HepG2 (cell line): ENCODE measurements at regions not wholly inside any gene's neighbourhood (a gene's known extent, or its start where the extent isn't known, plus 50 kb on each side); places are given as distances from the start of the nearest gene placed in this dataset.

ENCODE experiments used
- ATAC-seq: fragments of 200-7000 bp; cut with Tn5 transposase; 3 replicates; pipeline ENCODE4 v1.9.1; 2020; ENCODE audit warnings: mild to moderate bottlenecking, moderate library complexity
- BruUV-seq: library from RNA; stranded (reverse); fragments of 400-500 nt; replicated peaks from 2 replicates; lab custom pipeline; 2021; lab: Mats Ljungman, UMichigan
- CTCF ChIA-PET: fragments of 300-600 bp; formaldehyde crosslinking; extraction: SDS; loops from one replicate; lab custom pipeline; 2021; ENCODE audit warnings: low total read pairs, inconsistent platforms, low intra/inter-chr PET ratio; lab: Yijun Ruan, JAX
- POLR2A ChIA-PET: fragments of 350-600 bp; sonication (Branson Sonifier 250); formaldehyde crosslinking; loops from one replicate; lab custom pipeline; 2020; ENCODE audit warnings: antibody characterized with exemption, inconsistent platforms; lab: Yijun Ruan, JAX
- DNase-seq: peaks from one replicate; pipeline ENCODE4 v3.0.0-alpha.2; 2015; ENCODE audit warnings: low spot score
- FAIRE-seq: peaks from 3 replicates; lab custom pipeline; 2011; peaks lifted over from hg19 to GRCh38; lab: Jason Lieb, UNC
- H2AFZ ChIP-seq: one replicate; pipeline ENCODE4 v1.6.1; 2011; ENCODE audit warnings: low read length, inconsistent platforms
- H3K27ac ChIP-seq: fragments of 300-600 bp; 3 replicates; pipeline ENCODE4 v1.8.0; 2011; ENCODE audit warnings: mixed run types, mild to moderate bottlenecking, mixed read lengths, low read length, inconsistent platforms; ENCODE audit not compliant: insufficient read depth; ENCODE audit errors: extremely low read length
- H3K27me3 ChIP-seq, 2 experiments: fragments of 200-600 bp in 1 of 2; 2 replicates in 1 of 2; 3 replicates in 1 of 2; pipeline versions ENCODE4 v1.6.0 to v1.8.0; 2011; ENCODE audit warnings: low read length in 2 of 2, mild to moderate bottlenecking in 2 of 2, moderate library complexity in 2 of 2, inconsistent platforms in 1 of 2; ENCODE audit not compliant: insufficient read depth in 2 of 2, control insufficient read depth in 1 of 2
- H3K36me3 ChIP-seq, 2 experiments: fragments of 200-600 bp in 1 of 2; replicated peaks in 1 of 2; 2 replicates in 1 of 2; 3 replicates in 1 of 2; pipeline versions ENCODE4 v1.5.1 to v1.8.0; 2011; ENCODE audit warnings: low read length in 2 of 2, inconsistent platforms in 1 of 2; ENCODE audit not compliant: insufficient read depth in 2 of 2, control insufficient read depth in 1 of 2
- H3K4me1 ChIP-seq: 2 replicates; pipeline ENCODE4 v1.5.1; 2012; ENCODE audit warnings: low read length, inconsistent platforms; ENCODE audit not compliant: insufficient read depth
- H3K4me2 ChIP-seq: 2 replicates; pipeline ENCODE4 v1.6.0; 2011; ENCODE audit warnings: low read depth, low read length, inconsistent platforms
- H3K4me3 ChIP-seq, 3 experiments: fragments of 200-600 bp in 1 of 3; sonication (generic), shearing (Covaris generic) in 1 of 3; replicated peaks in 1 of 3; 2 replicates each; pipeline ENCODE4 v1.5.1; 2011 to 2016; ENCODE audit warnings: low read length in 3 of 3, inconsistent platforms in 2 of 3, low read depth in 2 of 3, mild to moderate bottlenecking in 2 of 3, control low read depth in 1 of 3, mixed read lengths in 1 of 3; ENCODE audit not compliant: insufficient read depth in 1 of 3
- H3K79me2 ChIP-seq: one replicate; pipeline ENCODE4 v1.6.1; 2011; ENCODE audit warnings: low read length, inconsistent platforms; ENCODE audit not compliant: insufficient read depth
- H3K9ac ChIP-seq: 2 replicates; pipeline ENCODE4 v1.6.0; 2011; ENCODE audit warnings: mild to moderate bottlenecking, low read depth, low read length, inconsistent platforms; ENCODE audit not compliant: insufficient read depth
- H3K9me3 ChIP-seq: 2 replicates; pipeline ENCODE4 v1.5.1; 2012; ENCODE audit warnings: mild to moderate bottlenecking, low read length
- H4K20me1 ChIP-seq: 2 replicates; pipeline ENCODE4 v1.6.0; 2011; ENCODE audit warnings: inconsistent platforms, mild to moderate bottlenecking, low read length, moderate library complexity; ENCODE audit not compliant: insufficient read depth
- ATF7 ChIP-seq, 2 experiments: fragments of 450-650 bp in 1 of 2; sonication (generic) in 1 of 2; formaldehyde crosslinking in 1 of 2; IDR thresholded peaks; 2 replicates each; pipeline versions ENCODE4 v1.4.0 to v1.6.1; 2016 to 2020; ENCODE audit warnings: antibody characterized with exemption in 1 of 2, mild to moderate bottlenecking in 1 of 2, missing genetic modification reagents in 1 of 2
- CEBPB ChIP-seq: IDR thresholded peaks from 2 replicates; pipeline ENCODE4 v1.6.1; 2011; ENCODE audit warnings: low read depth, low read length, improper control_type of control experiment, borderline replicate concordance
- FOXO4 ChIP-seq: sonication (generic); formaldehyde crosslinking; conservative IDR thresholded peaks from 2 replicates; pipeline ENCODE4 v1.8.1; 2023; ENCODE audit warnings: missing genetic modification reagents
- NFIC ChIP-seq: IDR thresholded peaks from 2 replicates; pipeline ENCODE4 v1.6.1; 2012; ENCODE audit warnings: mild to moderate bottlenecking, low read length, inconsistent platforms
- ZBTB38 ChIP-seq: sonication (generic); formaldehyde crosslinking; IDR thresholded peaks from 2 replicates; pipeline ENCODE4 v1.5.1; 2020; ENCODE audit warnings: mild to moderate bottlenecking, missing genetic modification reagents
- ZNF3 ChIP-seq: IDR thresholded peaks from 2 replicates; pipeline ENCODE4 v1.7.0; 2017; ENCODE audit warnings: inconsistent platforms
- ZNF547 ChIP-seq: sonication (generic); formaldehyde crosslinking; IDR thresholded peaks from 2 replicates; pipeline ENCODE4 v1.5.1; 2020; ENCODE audit warnings: mild to moderate bottlenecking, missing genetic modification reagents
- ZNF83 ChIP-seq: sonication (generic); formaldehyde crosslinking; IDR thresholded peaks from 2 replicates; pipeline ENCODE4 v1.4.0; 2020; ENCODE audit warnings: missing genetic modification reagents, mild to moderate bottlenecking, borderline replicate concordance
- ZNF891 ChIP-seq: sonication (generic); formaldehyde crosslinking; IDR thresholded peaks from 2 replicates; pipeline ENCODE4 v1.5.0; 2020; ENCODE audit warnings: mild to moderate bottlenecking, missing genetic modification reagents
- ZSCAN21 ChIP-seq: sonication (generic); formaldehyde crosslinking; IDR thresholded peaks from 2 replicates; pipeline ENCODE4 v1.8.0; 2022; ENCODE audit warnings: mild to moderate bottlenecking, missing genetic modification reagents, moderate library complexity, borderline replicate concordance
- WGBS: methylation state at CpG from one replicate; pipeline ENCODE4 v1.1.6; 2017; ENCODE audit warnings: low lambda C conversion rate; 5-methylcytosine and 5-hydroxymethylcytosine counted together
- in situ Hi-C: cut with HindIII; loops from 2 replicates; pipeline ENCODE4 v1.10.0; 2017; ENCODE audit warnings: low pct_unique_long_range_greater_than_20kb; ENCODE audit not compliant: extremely low pct_ligation_motif_present
- intact Hi-C: fragments of 100-400 bp; cut with micrococcal nuclease; formaldehyde crosslinking; loops from one replicate; pipeline ENCODE4 v1.10.0; 2022; ENCODE audit not compliant: unreplicated experiment
- TF ChIP-seq, protein P1 (sequence below): sonication (generic); formaldehyde crosslinking; IDR thresholded peaks from 2 replicates; pipeline ENCODE4 v1.5.1; 2020; ENCODE audit warnings: missing genetic modification reagents, mild to moderate bottlenecking, borderline replicate concordance

DNA sequence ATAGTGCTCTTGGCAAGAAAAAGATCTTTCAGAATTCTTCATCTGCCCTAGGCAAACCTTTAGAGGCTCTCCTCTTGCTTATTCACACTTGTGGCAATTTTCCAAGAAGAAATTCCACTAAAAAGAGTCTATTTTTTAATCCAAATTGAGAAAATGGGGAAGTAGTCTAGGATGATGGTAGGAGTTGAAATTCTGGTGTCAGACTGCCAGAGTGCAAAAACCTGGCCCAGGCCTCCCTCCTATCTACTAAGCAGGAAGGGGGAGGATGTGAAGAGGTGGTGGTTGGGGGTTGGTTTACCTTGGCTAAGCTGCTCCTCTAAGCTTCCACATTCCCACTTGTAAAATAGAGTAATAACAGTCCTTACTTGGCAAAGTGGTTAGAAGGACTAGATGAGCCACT, 120.6 kb upstream of the KCNJ15 start:
- no peaks in the 10 kb centered on the region for H3K4me1 ChIP-seq
- H3K27ac ChIP-seq = no peak overlapping the region
- no peak overlapping the region for H3K4me2 ChIP-seq
- H3K9ac ChIP-seq = no peak overlapping the region
- intact Hi-C loops = no loop called here
- H3K27me3 ChIP-seq = no peaks in the 10 kb centered on the region; a peak in 1 of 5 replicates
- TF ChIP-seq ZBTB38 (CRISPR knock-in tag) (no peak), FOXO4 (CRISPR knock-in tag) (no peak), ZNF547 (CRISPR knock-in tag) (no peak)
- TF ChIP-seq, all 625 proteins: peak for 0
- FAIRE-seq = no peak
- POLR2A ChIA-PET = no interaction called here
- in situ Hi-C loops = no loop called here
- CTCF ChIA-PET = no interaction called here
- no peaks in the 10 kb centered on the region for H4K20me1 ChIP-seq
- no peak for DNase-seq
- H3K9me3 ChIP-seq = no peaks in the 10 kb centered on the region
- no TSS peak for BruUV-seq
- no peak overlapping the region for H3K4me3 ChIP-seq
- ATAC-seq = no peak
- no peak overlapping the region for H2AFZ ChIP-seq
- H3K79me2 ChIP-seq = no peaks in the 10 kb centered on the region
- no peaks in the 10 kb centered on the region for H3K36me3 ChIP-seq

GRCh38 chr21:38139380-38140168, 117.2 kb upstream of the KCNJ15 start:
- Histone ChIP-seq H3K27me3 (no peaks in the 10 kb centered on the region), H3K36me3 (no peaks in the 10 kb centered on the region), H3K27ac (no peak overlapping the region), H3K9me3 (no peaks in the 10 kb centered on the region), H3K4me1 (no peaks in the 10 kb centered on the region), H3K79me2 (no peaks in the 10 kb centered on the region), H3K4me3 (no peak overlapping the region), H2AFZ (no peak overlapping the region), H3K4me2 (no peak overlapping the region), H4K20me1 (no peaks in the 10 kb centered on the region), H3K9ac (no peak overlapping the region)
- DNase-seq (peak; percentile 7), ATAC-seq (no peak), FAIRE-seq (no peak)
- TF ChIP-seq ZNF83 = no peak
- TF ChIP-seq, protein P1, sequence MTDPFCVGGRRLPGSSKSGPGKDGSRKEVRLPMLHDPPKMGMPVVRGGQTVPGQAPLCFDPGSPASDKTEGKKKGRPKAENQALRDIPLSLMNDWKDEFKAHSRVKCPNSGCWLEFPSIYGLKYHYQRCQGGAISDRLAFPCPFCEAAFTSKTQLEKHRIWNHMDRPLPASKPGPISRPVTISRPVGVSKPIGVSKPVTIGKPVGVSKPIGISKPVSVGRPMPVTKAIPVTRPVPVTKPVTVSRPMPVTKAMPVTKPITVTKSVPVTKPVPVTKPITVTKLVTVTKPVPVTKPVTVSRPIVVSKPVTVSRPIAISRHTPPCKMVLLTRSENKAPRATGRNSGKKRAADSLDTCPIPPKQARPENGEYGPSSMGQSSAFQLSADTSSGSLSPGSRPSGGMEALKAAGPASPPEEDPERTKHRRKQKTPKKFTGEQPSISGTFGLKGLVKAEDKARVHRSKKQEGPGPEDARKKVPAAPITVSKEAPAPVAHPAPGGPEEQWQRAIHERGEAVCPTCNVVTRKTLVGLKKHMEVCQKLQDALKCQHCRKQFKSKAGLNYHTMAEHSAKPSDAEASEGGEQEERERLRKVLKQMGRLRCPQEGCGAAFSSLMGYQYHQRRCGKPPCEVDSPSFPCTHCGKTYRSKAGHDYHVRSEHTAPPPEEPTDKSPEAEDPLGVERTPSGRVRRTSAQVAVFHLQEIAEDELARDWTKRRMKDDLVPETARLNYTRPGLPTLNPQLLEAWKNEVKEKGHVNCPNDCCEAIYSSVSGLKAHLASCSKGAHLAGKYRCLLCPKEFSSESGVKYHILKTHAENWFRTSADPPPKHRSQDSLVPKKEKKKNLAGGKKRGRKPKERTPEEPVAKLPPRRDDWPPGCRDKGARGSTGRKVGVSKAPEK (CRISPR knock-in tag) = no peak
- no peak for TF ChIP-seq NFIC
- TF ChIP-seq ZNF3 (CRISPR knock-in tag) = no peak
- TF ChIP-seq ZSCAN21 (CRISPR knock-in tag) = no peak
- TF ChIP-seq CEBPB = peak; percentile 73; the same call in 1 of the 2 replicates
- no peak for TF ChIP-seq ATF7 (IDR thresholded peaks at IDR 0.05)
- TF ChIP-seq ATF7 (CRISPR knock-in tag; IDR thresholded peaks at IDR 0.05) = no peak
- TF ChIP-seq ZNF891 (CRISPR knock-in tag) = no peak
- intact Hi-C loops = no loop called here
- CTCF ChIA-PET = no interaction called here
- 25% methylated on average over 5 of the region's 5 CpGs for WGBS
- no TSS peak for BruUV-seq
- POLR2A ChIA-PET = no interaction called here
- in situ Hi-C loops = no loop called here
